ENCODE measurements at regions not wholly inside any gene's neighbourhood (a gene's known extent, or its start where the extent isn't known, plus 50 kb on each side); places are given as distances from the start of the nearest gene placed in this dataset.

DNA sequence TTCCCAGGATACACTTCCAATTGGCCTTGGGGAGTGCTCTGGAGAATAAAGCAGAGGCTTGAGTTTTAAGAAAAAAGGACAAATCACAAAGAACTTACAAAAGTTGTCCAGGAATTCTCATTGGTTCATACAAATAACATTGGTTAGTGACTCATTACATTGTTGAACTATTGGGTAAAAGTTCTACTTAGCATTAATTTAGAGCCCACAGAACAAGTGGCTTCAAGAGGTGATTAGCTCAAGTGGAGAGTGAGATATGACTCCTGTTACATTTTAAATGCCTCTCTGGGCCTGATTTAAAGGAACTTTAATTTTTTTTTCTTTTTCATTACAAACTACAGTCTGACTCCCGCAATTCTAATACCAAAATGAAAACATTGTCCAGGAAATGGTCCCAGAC, 72.9 kb downstream of the ASCL4 start:
- no peaks in the 10 kb centered on the region for H4K20me1 ChIP-seq (ENCODE audit: insufficient read depth)
- H3K36me3 ChIP-seq (ENCODE audit: insufficient read depth): no peaks in the 10 kb centered on the region
- no peak overlapping the region for H3K9ac ChIP-seq
- H3K79me2 ChIP-seq (ENCODE audit: insufficient read depth, low read depth): no peaks in the 10 kb centered on the region
- no peak overlapping the region for H3K4me2 ChIP-seq
- H3K27me3 ChIP-seq (ENCODE audit: insufficient read depth, low read depth): no peaks in the 10 kb centered on the region
- no peak overlapping the region for H2AFZ ChIP-seq (ENCODE audit: low read depth)
- H3K4me1 ChIP-seq (ENCODE audit: low read depth, poor library complexity, severe bottlenecking): no peaks in the 10 kb centered on the region
- TF ChIP-seq, protein P1, sequence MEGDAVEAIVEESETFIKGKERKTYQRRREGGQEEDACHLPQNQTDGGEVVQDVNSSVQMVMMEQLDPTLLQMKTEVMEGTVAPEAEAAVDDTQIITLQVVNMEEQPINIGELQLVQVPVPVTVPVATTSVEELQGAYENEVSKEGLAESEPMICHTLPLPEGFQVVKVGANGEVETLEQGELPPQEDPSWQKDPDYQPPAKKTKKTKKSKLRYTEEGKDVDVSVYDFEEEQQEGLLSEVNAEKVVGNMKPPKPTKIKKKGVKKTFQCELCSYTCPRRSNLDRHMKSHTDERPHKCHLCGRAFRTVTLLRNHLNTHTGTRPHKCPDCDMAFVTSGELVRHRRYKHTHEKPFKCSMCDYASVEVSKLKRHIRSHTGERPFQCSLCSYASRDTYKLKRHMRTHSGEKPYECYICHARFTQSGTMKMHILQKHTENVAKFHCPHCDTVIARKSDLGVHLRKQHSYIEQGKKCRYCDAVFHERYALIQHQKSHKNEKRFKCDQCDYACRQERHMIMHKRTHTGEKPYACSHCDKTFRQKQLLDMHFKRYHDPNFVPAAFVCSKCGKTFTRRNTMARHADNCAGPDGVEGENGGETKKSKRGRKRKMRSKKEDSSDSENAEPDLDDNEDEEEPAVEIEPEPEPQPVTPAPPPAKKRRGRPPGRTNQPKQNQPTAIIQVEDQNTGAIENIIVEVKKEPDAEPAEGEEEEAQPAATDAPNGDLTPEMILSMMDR (conservative IDR thresholded peaks at IDR 0.05; ENCODE audit: low read depth, low read length): no peak
- no peak overlapping the region for H3K4me3 ChIP-seq (IDR thresholded peaks at IDR 0.05; ENCODE audit: insufficient read depth, low read depth, low read length)
- H3K27ac ChIP-seq: no peak overlapping the region

DNA sequence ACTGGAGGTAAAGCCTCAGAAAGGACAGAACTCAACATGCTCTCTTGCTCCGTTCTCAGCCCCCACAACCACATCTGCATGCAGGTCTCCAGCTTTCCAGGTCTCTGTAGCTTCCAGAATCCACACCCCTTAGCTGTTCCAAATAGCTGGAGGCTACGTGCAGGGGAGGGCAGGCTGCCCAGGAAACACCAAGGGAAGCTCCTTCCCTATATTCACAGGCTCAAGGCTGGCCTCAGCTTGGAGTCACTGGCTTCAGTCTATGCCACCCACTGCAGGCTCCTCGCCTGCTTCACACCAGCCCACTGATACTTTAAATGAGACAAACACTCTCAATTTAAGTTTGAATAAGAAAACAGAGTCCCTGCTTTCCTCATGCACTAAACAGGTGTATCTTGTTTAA, 73.3 kb downstream of the ASCL4 start:
- Histone ChIP-seq H3K4me3 (IDR thresholded peaks at IDR 0.05; ENCODE audit: insufficient read depth, low read depth, low read length) (no peak overlapping the region), H3K27ac (no peak overlapping the region), H2AFZ (ENCODE audit: low read depth) (no peak overlapping the region), H4K20me1 (ENCODE audit: insufficient read depth) (no peaks in the 10 kb centered on the region), H3K4me1 (ENCODE audit: low read depth, poor library complexity, severe bottlenecking) (no peaks in the 10 kb centered on the region), H3K9ac (no peak overlapping the region), H3K4me2 (no peak overlapping the region), H3K79me2 (ENCODE audit: insufficient read depth, low read depth) (no peaks in the 10 kb centered on the region), H3K27me3 (ENCODE audit: insufficient read depth, low read depth) (no peaks in the 10 kb centered on the region), H3K36me3 (ENCODE audit: insufficient read depth) (no peaks in the 10 kb centered on the region)
- TF ChIP-seq, protein P1 (conservative IDR thresholded peaks at IDR 0.05; ENCODE audit: low read depth, low read length): no peak

DNA sequence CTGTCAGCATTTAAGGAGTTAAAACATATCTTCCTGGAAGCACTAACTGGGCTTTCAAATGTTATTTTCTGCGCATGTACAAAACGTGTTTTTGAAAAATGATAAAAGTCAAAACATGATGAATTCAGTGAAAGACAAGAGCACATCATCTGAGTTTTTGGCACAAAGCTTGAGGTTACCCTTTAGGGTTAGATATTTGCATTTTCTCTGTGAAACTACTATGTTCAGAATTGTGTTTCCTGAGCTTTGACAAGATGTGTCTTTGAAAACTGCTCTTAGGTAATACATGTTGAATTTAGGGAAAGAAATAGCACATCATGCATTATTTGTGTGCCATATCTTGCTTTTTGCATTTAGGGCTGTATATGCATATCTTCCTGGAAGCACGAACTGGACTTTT, 79.0 kb downstream of the ASCL4 start:
- Histone ChIP-seq H3K4me1 (ENCODE audit: low read depth, poor library complexity, severe bottlenecking) (no peaks in the 10 kb centered on the region), H3K27me3 (ENCODE audit: insufficient read depth, low read depth) (no peaks in the 10 kb centered on the region), H3K27ac (no peak overlapping the region), H3K9ac (no peak overlapping the region), H2AFZ (ENCODE audit: low read depth) (no peak overlapping the region), H3K79me2 (ENCODE audit: insufficient read depth, low read depth) (no peaks in the 10 kb centered on the region), H4K20me1 (ENCODE audit: insufficient read depth) (no peaks in the 10 kb centered on the region), H3K36me3 (ENCODE audit: insufficient read depth) (no peaks in the 10 kb centered on the region), H3K4me2 (no peak overlapping the region), H3K4me3 (IDR thresholded peaks at IDR 0.05; ENCODE audit: insufficient read depth, low read depth, low read length) (no peak overlapping the region)
- TF ChIP-seq, protein P1 (conservative IDR thresholded peaks at IDR 0.05; ENCODE audit: low read depth, low read length): no peak

DNA sequence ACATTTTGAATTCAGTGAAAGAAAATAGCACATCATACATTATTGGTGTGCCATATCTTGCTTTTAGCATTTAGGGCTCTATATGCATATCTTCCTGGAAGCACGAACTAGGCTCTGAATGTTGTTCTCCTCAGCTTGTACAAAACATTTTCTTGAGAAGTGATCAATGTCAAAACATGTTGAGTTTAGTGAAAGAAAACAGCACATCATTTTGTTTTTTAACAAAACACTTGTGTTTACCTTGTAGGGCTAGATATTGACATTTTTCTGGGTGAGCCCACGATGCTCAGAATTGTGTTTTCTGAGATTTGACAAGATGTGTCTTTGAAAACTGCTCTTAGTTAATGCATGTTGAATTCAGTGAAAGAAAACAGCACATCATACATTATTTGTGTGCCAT, 81.0 kb downstream of the ASCL4 start:
- Histone ChIP-seq H2AFZ (ENCODE audit: low read depth) (no peak overlapping the region), H3K4me2 (no peak overlapping the region), H3K79me2 (ENCODE audit: insufficient read depth, low read depth) (no peaks in the 10 kb centered on the region), H3K27ac (no peak overlapping the region), H3K4me1 (ENCODE audit: low read depth, poor library complexity, severe bottlenecking) (no peaks in the 10 kb centered on the region), H3K27me3 (ENCODE audit: insufficient read depth, low read depth) (no peaks in the 10 kb centered on the region), H4K20me1 (ENCODE audit: insufficient read depth) (no peaks in the 10 kb centered on the region), H3K4me3 (IDR thresholded peaks at IDR 0.05; ENCODE audit: insufficient read depth, low read depth, low read length) (no peak overlapping the region), H3K36me3 (ENCODE audit: insufficient read depth) (no peaks in the 10 kb centered on the region), H3K9ac (no peak overlapping the region)
- TF ChIP-seq, protein P1 (conservative IDR thresholded peaks at IDR 0.05; ENCODE audit: low read depth, low read length): no peak

DNA sequence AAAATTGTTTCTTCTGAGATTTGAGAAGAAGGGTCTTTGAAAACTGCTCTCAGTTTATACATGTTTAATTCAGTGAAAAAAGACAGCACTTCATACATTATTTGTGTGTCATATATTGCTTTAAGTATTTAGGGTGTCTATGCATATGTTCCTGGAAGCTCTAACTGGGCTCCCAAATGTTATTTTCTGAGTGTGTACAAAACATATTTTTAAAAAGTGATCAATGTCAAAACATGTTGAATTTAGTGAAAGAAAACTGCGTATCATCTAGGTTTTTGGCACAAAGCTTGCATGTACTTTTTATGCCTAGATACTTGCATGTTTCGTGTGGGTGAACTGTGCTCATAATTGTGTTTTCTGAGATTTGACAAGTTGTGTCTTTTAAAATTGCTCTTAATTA, 81.6 kb downstream of the ASCL4 start:
- Histone ChIP-seq H3K4me3 (IDR thresholded peaks at IDR 0.05; ENCODE audit: insufficient read depth, low read depth, low read length) (no peak overlapping the region), H3K27ac (no peak overlapping the region), H3K27me3 (ENCODE audit: insufficient read depth, low read depth) (no peaks in the 10 kb centered on the region), H2AFZ (ENCODE audit: low read depth) (no peak overlapping the region), H3K4me2 (no peak overlapping the region), H3K4me1 (ENCODE audit: low read depth, poor library complexity, severe bottlenecking) (no peaks in the 10 kb centered on the region), H3K36me3 (ENCODE audit: insufficient read depth) (no peaks in the 10 kb centered on the region), H4K20me1 (ENCODE audit: insufficient read depth) (no peaks in the 10 kb centered on the region), H3K79me2 (ENCODE audit: insufficient read depth, low read depth) (no peaks in the 10 kb centered on the region), H3K9ac (no peak overlapping the region)
- TF ChIP-seq, protein P1 (conservative IDR thresholded peaks at IDR 0.05; ENCODE audit: low read depth, low read length): no peak

All from KMS-11 (cell line).